ENCODE measurements at regions not wholly inside any gene's neighbourhood (a gene's known extent, or its start where the extent isn't known, plus 50 kb on each side); places are given as distances from the start of the nearest gene placed in this dataset.

DNA sequence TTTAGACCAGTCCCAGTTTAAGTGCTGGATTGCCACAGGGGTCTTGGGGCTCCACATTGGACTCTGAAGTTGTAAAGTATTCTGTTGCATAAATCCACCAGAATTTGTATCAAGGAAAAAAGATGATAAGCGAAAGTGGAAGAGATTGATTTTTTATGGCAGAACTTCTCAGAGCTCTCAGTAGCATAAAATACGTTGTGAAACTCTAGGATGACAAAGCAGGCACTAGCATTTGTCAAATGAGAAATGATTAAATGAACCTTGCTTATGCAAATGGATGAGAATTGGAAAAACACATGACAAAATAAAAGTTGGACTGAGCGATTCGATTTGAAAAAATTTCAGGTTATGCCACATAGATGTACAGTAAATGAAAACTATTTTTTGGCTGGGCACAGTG lies 253.8 kb upstream of the RAB4A start:
- no peak for DNase-seq (ENCODE audit: low spot score)
- Histone ChIP-seq H3K27me3 (ENCODE audit: control insufficient read depth in 1 of 2, insufficient read depth in 2 of 2, low read length in 2 of 2) (no peaks in the 10 kb centered on the region), H4K20me1 (ENCODE audit: insufficient read depth, low read length) (no peaks in the 10 kb centered on the region), H3K27ac (ENCODE audit: extremely low read length, insufficient read depth, low read length) (no peak overlapping the region), H3K9me3 (ENCODE audit: low read length) (no peaks in the 10 kb centered on the region), H3K36me3 (replicated peaks in 1 of 2; ENCODE audit: control insufficient read depth in 1 of 2, insufficient read depth in 2 of 2, low read length in 2 of 2) (no peaks in the 10 kb centered on the region), H3K9ac (ENCODE audit: insufficient read depth, low read depth, low read length) (no peak overlapping the region), H2AFZ (ENCODE audit: low read length) (no peak overlapping the region), H3K79me2 (ENCODE audit: insufficient read depth, low read length) (no peaks in the 10 kb centered on the region), H3K4me3 (replicated peaks in 1 of 3; ENCODE audit: insufficient read depth in 1 of 3, low read depth in 2 of 3, low read length in 3 of 3) (no peak overlapping the region), H3K4me1 (ENCODE audit: insufficient read depth, low read length) (peaks cover 40% of the 10 kb centered on the region), H3K4me2 (ENCODE audit: low read depth, low read length) (no peak overlapping the region)
- TF ChIP-seq ZNF280D (CRISPR knock-in tag; IDR thresholded peaks at IDR 0.05) (no peak), ZNF772 (CRISPR knock-in tag; IDR thresholded peaks at IDR 0.05) (no peak), ZNF350 (CRISPR knock-in tag; IDR thresholded peaks at IDR 0.05; ENCODE audit: borderline replicate concordance, low read depth) (no peak), ATAD3A (CRISPR knock-in tag; IDR thresholded peaks at IDR 0.05) (no peak), USF2 (IDR thresholded peaks at IDR 0.05; ENCODE audit: low read depth, low read length) (no peak), USF2 (CRISPR knock-in tag; IDR thresholded peaks at IDR 0.05; ENCODE audit: borderline replicate concordance) (no peak), ZNF652 (CRISPR knock-in tag; IDR thresholded peaks at IDR 0.05; ENCODE audit: borderline replicate concordance, low read depth) (no peak)
- TF ChIP-seq, protein P1, sequence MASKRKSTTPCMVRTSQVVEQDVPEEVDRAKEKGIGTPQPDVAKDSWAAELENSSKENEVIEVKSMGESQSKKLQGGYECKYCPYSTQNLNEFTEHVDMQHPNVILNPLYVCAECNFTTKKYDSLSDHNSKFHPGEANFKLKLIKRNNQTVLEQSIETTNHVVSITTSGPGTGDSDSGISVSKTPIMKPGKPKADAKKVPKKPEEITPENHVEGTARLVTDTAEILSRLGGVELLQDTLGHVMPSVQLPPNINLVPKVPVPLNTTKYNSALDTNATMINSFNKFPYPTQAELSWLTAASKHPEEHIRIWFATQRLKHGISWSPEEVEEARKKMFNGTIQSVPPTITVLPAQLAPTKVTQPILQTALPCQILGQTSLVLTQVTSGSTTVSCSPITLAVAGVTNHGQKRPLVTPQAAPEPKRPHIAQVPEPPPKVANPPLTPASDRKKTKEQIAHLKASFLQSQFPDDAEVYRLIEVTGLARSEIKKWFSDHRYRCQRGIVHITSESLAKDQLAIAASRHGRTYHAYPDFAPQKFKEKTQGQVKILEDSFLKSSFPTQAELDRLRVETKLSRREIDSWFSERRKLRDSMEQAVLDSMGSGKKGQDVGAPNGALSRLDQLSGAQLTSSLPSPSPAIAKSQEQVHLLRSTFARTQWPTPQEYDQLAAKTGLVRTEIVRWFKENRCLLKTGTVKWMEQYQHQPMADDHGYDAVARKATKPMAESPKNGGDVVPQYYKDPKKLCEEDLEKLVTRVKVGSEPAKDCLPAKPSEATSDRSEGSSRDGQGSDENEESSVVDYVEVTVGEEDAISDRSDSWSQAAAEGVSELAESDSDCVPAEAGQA (IDR thresholded peaks at IDR 0.05; ENCODE audit: low read depth), result no peak
- TF ChIP-seq, protein P1 (CRISPR knock-in tag; IDR thresholded peaks at IDR 0.05; ENCODE audit: borderline replicate concordance), result no peak
- WGBS (ENCODE audit: low lambda C conversion rate), result 84% methylated on average over 4 of the region's 4 CpGs
- no TSS peak for BruUV-seq (replicated peaks)
- no peak for FAIRE-seq
- in situ Hi-C loops (cut with HindIII; ENCODE audit: extremely low pct_ligation_motif_present, low pct_unique_long_range_greater_than_20kb) (no loop called here), intact Hi-C loops (cut with micrococcal nuclease; ENCODE audit: unreplicated experiment) (no loop called here)
- CTCF ChIA-PET (ENCODE audit: low intra/inter-chr PET ratio, low total read pairs), result no interaction called here
- POLR2A ChIA-PET, result no interaction called here
- ATAC-seq, result no peak

All from HepG2 (cell line).